ENCODE measurements at regions not wholly inside any gene's neighbourhood (a gene's known extent, or its start where the extent isn't known, plus 50 kb on each side); places are given as distances from the start of the nearest gene placed in this dataset.
A peak's percentile ranks its signal among the peaks of the same experiment; 100 is the strongest.

DNA sequence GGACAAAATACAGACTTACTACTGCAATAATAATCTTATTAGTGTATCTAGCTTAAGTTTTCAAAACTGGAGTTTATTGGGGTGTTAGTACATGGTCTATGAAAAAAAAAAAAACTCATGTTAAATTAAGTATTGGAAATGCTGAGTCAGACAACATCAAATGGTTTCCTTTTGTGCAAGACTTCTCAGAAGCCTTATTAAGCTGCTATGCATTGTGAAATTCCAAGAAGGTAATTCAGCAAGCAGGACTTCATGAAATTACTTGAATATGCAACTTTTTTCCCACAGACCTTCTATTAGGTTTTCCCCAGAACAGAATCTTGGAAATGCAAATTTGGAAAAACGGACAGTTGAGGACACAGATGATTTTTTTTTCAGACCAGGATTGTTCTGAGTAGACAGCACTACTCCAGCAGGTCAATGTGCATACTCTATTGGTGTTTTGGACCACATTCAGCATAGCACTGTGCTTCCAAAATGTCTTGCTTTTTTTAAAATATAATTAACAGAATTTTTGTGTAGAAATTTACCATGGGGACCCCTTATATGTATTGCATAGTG lies 568.8 kb upstream of the TENM3 start:
- Histone ChIP-seq H3K4me3 (ENCODE audit: severe bottlenecking) (no peak overlapping the region), H3K4me1 (ENCODE audit: insufficient read depth, poor library complexity, severe bottlenecking) (no peaks in the 10 kb centered on the region), H3K36me3 (ENCODE audit: low read depth) (no peaks in the 10 kb centered on the region), H3K9me3 (ENCODE audit: severe bottlenecking) (no peaks in the 10 kb centered on the region), H3K27me3 (ENCODE audit: insufficient read depth, poor library complexity, severe bottlenecking) (no peaks in the 10 kb centered on the region), H3K27ac (ENCODE audit: poor library complexity, severe bottlenecking) (no peak overlapping the region)
- TF ChIP-seq, protein P1, sequence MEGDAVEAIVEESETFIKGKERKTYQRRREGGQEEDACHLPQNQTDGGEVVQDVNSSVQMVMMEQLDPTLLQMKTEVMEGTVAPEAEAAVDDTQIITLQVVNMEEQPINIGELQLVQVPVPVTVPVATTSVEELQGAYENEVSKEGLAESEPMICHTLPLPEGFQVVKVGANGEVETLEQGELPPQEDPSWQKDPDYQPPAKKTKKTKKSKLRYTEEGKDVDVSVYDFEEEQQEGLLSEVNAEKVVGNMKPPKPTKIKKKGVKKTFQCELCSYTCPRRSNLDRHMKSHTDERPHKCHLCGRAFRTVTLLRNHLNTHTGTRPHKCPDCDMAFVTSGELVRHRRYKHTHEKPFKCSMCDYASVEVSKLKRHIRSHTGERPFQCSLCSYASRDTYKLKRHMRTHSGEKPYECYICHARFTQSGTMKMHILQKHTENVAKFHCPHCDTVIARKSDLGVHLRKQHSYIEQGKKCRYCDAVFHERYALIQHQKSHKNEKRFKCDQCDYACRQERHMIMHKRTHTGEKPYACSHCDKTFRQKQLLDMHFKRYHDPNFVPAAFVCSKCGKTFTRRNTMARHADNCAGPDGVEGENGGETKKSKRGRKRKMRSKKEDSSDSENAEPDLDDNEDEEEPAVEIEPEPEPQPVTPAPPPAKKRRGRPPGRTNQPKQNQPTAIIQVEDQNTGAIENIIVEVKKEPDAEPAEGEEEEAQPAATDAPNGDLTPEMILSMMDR (IDR thresholded peaks at IDR 0.05; ENCODE audit: poor library complexity, severe bottlenecking), result no peak
- no peak for ATAC-seq (ENCODE audit: low read depth)
- no peak for DNase-seq (ENCODE audit: low spot score)

GRCh38 chr4:181676546-181676945 lies 566.7 kb upstream of the TENM3 start:
- ATAC-seq (ENCODE audit: low read depth) (peak; percentile 87), DNase-seq (ENCODE audit: low spot score) (no peak)
- Histone ChIP-seq H3K4me1 (ENCODE audit: insufficient read depth, poor library complexity, severe bottlenecking) (peaks cover 2% of the 10 kb centered on the region), H3K27ac (ENCODE audit: poor library complexity, severe bottlenecking) (no peak overlapping the region), H3K36me3 (ENCODE audit: low read depth) (no peaks in the 10 kb centered on the region), H3K4me3 (ENCODE audit: severe bottlenecking) (no peak overlapping the region), H3K9me3 (ENCODE audit: severe bottlenecking) (no peaks in the 10 kb centered on the region), H3K27me3 (ENCODE audit: insufficient read depth, poor library complexity, severe bottlenecking) (no peaks in the 10 kb centered on the region)
- TF ChIP-seq, protein P1 (IDR thresholded peaks at IDR 0.05; ENCODE audit: poor library complexity, severe bottlenecking), result no peak

GRCh38 chr4:181677201-181677600 lies 566.0 kb upstream of the TENM3 start:
- ATAC-seq (ENCODE audit: low read depth), result no peak
- peaks cover 4% of the 10 kb centered on the region for H3K4me1 ChIP-seq (ENCODE audit: insufficient read depth, poor library complexity, severe bottlenecking)
- DNase-seq (ENCODE audit: low spot score), result no peak

DNA sequence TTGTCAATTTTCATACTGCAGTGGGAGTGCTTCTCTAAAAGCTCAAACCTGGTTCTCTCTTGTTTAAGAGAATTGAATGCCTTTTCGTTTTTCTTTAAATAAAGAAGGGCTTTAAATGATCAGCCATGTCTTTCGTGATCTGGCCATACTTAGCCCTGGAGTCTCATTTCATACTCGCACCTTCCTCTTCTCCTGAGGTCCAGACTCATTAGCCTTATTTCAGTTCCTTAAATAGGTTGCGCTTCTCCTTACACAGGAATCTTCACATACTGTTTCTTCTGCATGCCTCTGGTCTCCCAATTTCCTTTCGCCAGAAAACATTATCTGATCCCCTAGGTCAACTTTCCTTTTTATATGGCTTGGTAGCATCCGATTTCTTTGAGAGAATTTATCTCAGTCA lies 565.6 kb upstream of the TENM3 start:
- no peak overlapping the region for H3K4me3 ChIP-seq (ENCODE audit: severe bottlenecking)

More at GRCh38 chr4:181677201-181677600, 566.0 kb upstream of the TENM3 start:
- Histone ChIP-seq H3K36me3 (ENCODE audit: low read depth) (no peaks in the 10 kb centered on the region), H3K27ac (ENCODE audit: poor library complexity, severe bottlenecking) (no peak overlapping the region), H3K9me3 (ENCODE audit: severe bottlenecking) (no peaks in the 10 kb centered on the region), H3K4me3 (ENCODE audit: severe bottlenecking) (no peak overlapping the region), H3K27me3 (ENCODE audit: insufficient read depth, poor library complexity, severe bottlenecking) (no peaks in the 10 kb centered on the region)
- TF ChIP-seq, protein P1 (IDR thresholded peaks at IDR 0.05; ENCODE audit: poor library complexity, severe bottlenecking), result no peak

DNA sequence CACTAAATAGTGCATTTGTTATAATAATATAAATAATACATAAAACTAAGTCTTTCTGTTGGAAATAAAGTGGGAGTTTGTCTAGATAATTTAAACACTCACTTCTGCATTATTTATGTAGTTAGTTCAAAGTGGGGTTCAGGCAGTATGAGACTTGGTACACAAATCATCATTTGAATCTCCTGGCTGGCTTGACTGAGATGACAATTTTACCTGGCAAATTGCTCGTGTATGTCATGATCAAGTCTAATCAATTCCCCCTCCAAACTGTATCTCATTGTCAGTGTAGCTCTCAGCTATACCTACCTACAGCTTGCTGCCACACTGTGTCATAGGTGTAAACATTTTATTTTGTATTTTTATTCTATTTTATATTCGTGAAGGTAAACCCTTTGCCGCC lies 563.4 kb upstream of the TENM3 start:
- H3K9me3 ChIP-seq (ENCODE audit: severe bottlenecking), result no peaks in the 10 kb centered on the region
- H3K27me3 ChIP-seq (ENCODE audit: insufficient read depth, poor library complexity, severe bottlenecking), result no peaks in the 10 kb centered on the region
- no peak overlapping the region for H3K27ac ChIP-seq (ENCODE audit: poor library complexity, severe bottlenecking)
- H3K36me3 ChIP-seq (ENCODE audit: low read depth), result no peaks in the 10 kb centered on the region
- no peak for ATAC-seq (ENCODE audit: low read depth)
- H3K4me3 ChIP-seq (ENCODE audit: severe bottlenecking), result no peak overlapping the region
- DNase-seq (ENCODE audit: low spot score), result no peak
- peaks cover 4% of the 10 kb centered on the region for H3K4me1 ChIP-seq (ENCODE audit: insufficient read depth, poor library complexity, severe bottlenecking)
- TF ChIP-seq, protein P1 (IDR thresholded peaks at IDR 0.05; ENCODE audit: poor library complexity, severe bottlenecking), result no peak

More for the DNA sequence above, 565.6 kb upstream of the TENM3 start:
- ATAC-seq (ENCODE audit: low read depth) (no peak), DNase-seq (ENCODE audit: low spot score) (no peak)
- H3K4me1 ChIP-seq (ENCODE audit: insufficient read depth, poor library complexity, severe bottlenecking), result peaks cover 4% of the 10 kb centered on the region
- TF ChIP-seq, protein P1 (IDR thresholded peaks at IDR 0.05; ENCODE audit: poor library complexity, severe bottlenecking), result no peak
- no peak overlapping the region for H3K27ac ChIP-seq (ENCODE audit: poor library complexity, severe bottlenecking)
- no peaks in the 10 kb centered on the region for H3K27me3 ChIP-seq (ENCODE audit: insufficient read depth, poor library complexity, severe bottlenecking)
- H3K9me3 ChIP-seq (ENCODE audit: severe bottlenecking), result no peaks in the 10 kb centered on the region
- no peaks in the 10 kb centered on the region for H3K36me3 ChIP-seq (ENCODE audit: low read depth)

Measured in RWPE2 (cell line).